Natural killer cell treated with Interleukin-12 subunit alpha and Interleukin-12 subunit beta and Interleukin-15 and Interleukin-18, amount 100 ng/mL, for 72 hours (primary cell): ENCODE measurements at regions not wholly inside any gene's neighbourhood (a gene's known extent, or its start where the extent isn't known, plus 50 kb on each side); places are given as distances from the start of the nearest gene placed in this dataset.

Experiments
- ATAC-seq, 2 donors: fragments of 150-1000 bp; cut with Tn5 transposase in 1 of 2; sonication (Bioruptor Pico), chemical (Tn5 transposase) in 1 of 2; 2 replicates each; pipeline ENCODE4 v1.10.0; 2021
- DNase-seq: peaks from one replicate; pipeline ENCODE4 v3.0.0; 2022; ENCODE audit warnings: low spot score
- H3K27ac Mint-ChIP-seq, 2 donors: 1 replicate in 1 of 2; 2 replicates in 1 of 2; pipeline ENCODE4 v1.8.0; 2022; ENCODE audit warnings: mixed read lengths in 2 of 2, mild to moderate bottlenecking in 1 of 2, moderate library complexity in 1 of 2
- H3K27me3 Mint-ChIP-seq, 2 donors: 1 replicate in 1 of 2; 2 replicates in 1 of 2; pipeline ENCODE4 v1.8.0; 2022; ENCODE audit warnings: mixed read lengths in 2 of 2
- H3K36me3 Mint-ChIP-seq: one replicate; pipeline ENCODE4 v1.8.0; 2022; ENCODE audit warnings: mixed read lengths
- H3K4me1 Mint-ChIP-seq, 2 donors: 1 replicate in 1 of 2; 2 replicates in 1 of 2; pipeline ENCODE4 v1.8.0; 2022; ENCODE audit warnings: low read depth in 2 of 2, mixed read lengths in 2 of 2, mild to moderate bottlenecking in 1 of 2
- H3K4me3 Mint-ChIP-seq: one replicate; pipeline ENCODE4 v1.8.0; 2022; ENCODE audit warnings: mixed read lengths
- H3K9me3 Mint-ChIP-seq: 2 replicates; pipeline ENCODE4 v1.8.0; 2022; ENCODE audit warnings: mixed read lengths

DNA sequence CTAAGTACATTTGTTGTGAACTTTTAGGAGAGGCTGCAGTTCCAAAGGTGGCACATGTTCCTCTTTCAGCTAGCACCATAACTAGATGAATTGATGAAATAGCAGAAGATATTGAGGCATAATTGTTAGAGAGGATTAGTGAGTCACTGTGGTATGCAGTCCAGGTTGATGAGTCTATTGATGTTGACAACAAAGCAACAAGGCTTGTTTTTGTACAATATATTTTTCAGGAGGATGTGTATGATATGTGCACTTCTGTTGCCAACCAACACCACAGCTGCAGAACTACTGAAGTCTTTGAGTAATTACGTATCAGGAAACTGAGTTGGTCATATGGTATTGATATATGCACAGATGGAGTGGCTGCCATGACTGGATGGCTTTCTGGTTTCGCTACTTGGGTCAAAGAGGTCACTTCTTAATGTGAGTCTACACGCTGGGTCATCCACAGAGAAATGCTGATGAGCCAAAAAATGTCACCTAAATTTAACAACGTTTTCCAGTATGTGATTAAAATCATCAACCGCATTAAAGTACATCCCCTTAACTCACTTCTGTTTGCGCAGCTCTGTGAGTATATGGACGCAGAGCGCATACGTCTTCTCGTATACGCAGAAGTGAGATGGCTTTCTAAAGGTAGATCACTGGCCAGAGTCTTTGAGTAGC, 261.3 kb upstream of the ANO5 start:
- Mint-ChIP-seq H3K27me3 (no peaks in the 10 kb centered on the region), H3K4me1 (no peaks in the 10 kb centered on the region), H3K36me3 (no peaks in the 10 kb centered on the region), H3K27ac (no peak overlapping the region), H3K9me3 (peaks cover under 1% of the 10 kb centered on the region), H3K4me3 (no peak overlapping the region)
- ATAC-seq (no peak), DNase-seq (no peak)

DNA sequence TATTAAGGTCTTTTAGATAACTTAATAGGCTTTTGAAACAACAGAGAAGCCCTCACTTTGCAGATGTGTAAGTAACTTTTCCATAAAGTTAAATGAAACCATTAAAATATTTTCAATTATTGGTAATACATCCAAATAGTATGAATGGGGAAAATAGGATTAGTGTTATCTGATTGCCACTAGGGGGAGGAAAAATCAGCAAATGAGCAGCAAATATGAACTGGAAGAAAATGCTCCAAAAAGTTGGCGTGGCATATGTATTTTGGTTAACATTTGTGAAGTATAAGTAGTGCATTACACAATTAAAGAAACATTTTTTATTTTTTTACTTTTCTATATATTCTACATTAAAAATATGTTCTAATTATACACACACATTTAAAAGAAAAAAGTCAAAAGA, 259.8 kb upstream of the ANO5 start:
- Mint-ChIP-seq H3K27ac (no peak overlapping the region), H3K27me3 (no peaks in the 10 kb centered on the region), H3K9me3 (peaks cover 6% of the 10 kb centered on the region), H3K36me3 (no peaks in the 10 kb centered on the region), H3K4me1 (no peaks in the 10 kb centered on the region), H3K4me3 (no peak overlapping the region)
- no peak for DNase-seq
- ATAC-seq, result no peak

DNA sequence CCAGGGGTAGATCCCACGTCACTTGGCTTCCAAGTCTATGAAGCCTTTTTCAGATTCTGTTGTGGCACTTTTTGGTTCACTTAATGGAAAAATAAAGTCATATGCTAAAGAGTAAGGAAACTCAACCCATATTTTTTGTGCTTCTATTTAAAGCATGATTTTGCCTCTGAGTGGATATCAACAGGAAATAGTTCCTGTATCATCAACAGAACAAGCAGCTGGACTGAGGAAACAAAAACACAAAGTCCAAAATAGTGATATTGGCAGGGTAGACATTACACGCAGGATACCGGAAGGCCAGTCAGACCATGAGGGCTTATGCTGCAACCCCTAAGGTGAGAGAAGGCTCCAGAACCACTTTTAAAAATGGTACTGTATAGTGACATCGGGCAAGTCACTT, 248.3 kb upstream of the ANO5 start:
- Mint-ChIP-seq H3K4me1 (no peaks in the 10 kb centered on the region), H3K4me3 (no peak overlapping the region), H3K27me3 (no peaks in the 10 kb centered on the region), H3K27ac (no peak overlapping the region), H3K36me3 (no peaks in the 10 kb centered on the region), H3K9me3 (peaks cover 17% of the 10 kb centered on the region)
- DNase-seq (no peak), ATAC-seq (no peak)

DNA sequence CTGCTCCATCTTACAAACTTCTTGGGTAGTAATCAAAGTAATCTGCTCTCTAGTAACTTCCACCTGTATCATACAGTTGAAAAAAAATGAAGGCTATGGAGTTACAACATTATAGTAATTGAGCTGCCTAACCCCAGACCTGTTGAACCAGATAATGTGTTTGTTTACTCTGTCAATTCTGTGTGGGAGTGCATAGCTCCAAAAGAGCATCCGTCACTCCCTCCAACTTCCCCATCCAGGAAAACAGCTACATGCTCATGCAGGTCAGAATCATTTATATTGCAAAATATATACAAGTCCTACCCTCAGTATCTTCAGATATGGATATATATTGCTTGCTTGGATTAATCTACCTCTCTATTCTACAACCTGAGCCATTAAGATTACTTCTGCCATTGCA, 244.0 kb upstream of the ANO5 start:
- Mint-ChIP-seq H3K4me3 (no peak overlapping the region), H3K4me1 (no peaks in the 10 kb centered on the region), H3K27ac (no peak overlapping the region), H3K27me3 (no peaks in the 10 kb centered on the region), H3K36me3 (no peaks in the 10 kb centered on the region), H3K9me3 (peaks cover 4% of the 10 kb centered on the region)
- ATAC-seq, result no peak
- no peak for DNase-seq

DNA sequence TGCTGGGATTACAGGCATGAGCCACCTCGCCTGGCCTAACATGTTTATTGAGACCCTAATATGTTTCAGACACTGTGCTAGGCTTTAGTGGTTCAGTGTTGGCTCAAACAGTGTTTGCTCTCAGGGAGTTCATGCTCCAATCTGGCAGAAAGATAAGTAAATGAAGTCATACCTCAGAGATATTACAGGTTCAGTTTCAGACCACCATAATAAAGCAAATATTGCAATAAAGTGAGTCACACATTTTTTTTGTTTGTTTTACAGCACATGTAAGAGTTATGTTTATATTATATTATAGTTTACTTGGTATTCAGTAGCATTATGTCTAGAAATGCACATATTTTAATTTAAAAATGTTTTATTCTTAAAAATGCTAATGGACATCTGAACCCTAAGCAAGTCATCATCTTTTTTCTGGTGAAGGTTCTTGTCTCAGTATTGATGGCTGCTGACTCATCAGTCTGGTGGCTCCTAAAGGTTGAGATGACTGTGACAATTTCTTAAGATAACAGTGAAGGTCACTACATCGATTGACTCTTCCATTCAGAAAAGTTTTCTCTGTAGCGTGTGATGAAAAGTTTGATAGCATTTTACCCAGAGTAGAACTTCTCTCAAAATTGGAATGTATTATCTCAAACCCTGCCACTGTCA, 243.0 kb upstream of the ANO5 start:
- Mint-ChIP-seq H3K27me3 (no peaks in the 10 kb centered on the region), H3K4me3 (no peak overlapping the region), H3K9me3 (peaks cover 11% of the 10 kb centered on the region), H3K4me1 (no peaks in the 10 kb centered on the region), H3K36me3 (no peaks in the 10 kb centered on the region), H3K27ac (no peak overlapping the region)
- ATAC-seq, result no peak
- DNase-seq, result no peak

DNA sequence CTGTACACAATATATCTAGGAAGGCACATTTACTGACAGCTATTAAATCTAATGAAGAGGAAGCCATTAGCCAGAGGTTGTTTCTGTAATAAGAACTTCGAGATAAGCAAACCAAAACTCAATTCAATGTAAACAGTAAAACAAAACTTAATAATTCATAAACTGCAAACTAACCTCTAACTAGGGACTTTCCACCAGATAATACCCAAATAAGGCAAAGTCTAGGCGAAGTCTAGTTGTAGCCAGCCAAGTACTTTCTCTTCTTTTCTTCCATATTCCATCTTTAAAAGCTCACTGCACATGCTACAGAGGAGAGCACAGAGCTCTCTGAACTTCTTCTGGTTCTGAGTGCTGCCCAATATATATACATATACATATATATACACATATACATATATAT, 229.9 kb upstream of the ANO5 start:
- Mint-ChIP-seq H3K4me1 (no peaks in the 10 kb centered on the region), H3K36me3 (no peaks in the 10 kb centered on the region), H3K27me3 (no peaks in the 10 kb centered on the region), H3K27ac (no peak overlapping the region), H3K4me3 (no peak overlapping the region), H3K9me3 (peaks cover 15% of the 10 kb centered on the region)
- DNase-seq (no peak), ATAC-seq (no peak)

DNA sequence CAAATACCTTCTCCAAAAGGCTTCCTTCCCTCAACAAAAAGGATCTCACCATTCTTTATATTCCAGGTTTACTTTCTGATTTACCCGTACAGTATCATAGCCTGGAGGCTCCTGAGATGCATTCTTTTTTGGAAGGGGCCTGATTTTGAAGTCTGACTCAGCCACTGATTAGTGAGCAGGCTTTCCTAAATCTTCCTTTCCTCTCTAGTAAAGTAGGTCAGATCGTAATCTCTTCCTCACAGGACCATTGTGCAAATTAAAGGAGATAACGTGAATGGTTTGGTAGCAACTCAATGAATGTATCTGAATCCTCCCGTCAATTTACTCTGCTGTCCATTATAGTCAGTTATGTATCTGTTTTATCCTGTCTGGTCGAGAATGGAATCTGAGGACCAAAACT, 227.7 kb upstream of the ANO5 start:
- ATAC-seq (no peak), DNase-seq (no peak)
- Mint-ChIP-seq H3K4me1 (no peaks in the 10 kb centered on the region), H3K36me3 (no peaks in the 10 kb centered on the region), H3K27me3 (no peaks in the 10 kb centered on the region), H3K9me3 (peaks cover 9% of the 10 kb centered on the region), H3K4me3 (no peak overlapping the region), H3K27ac (no peak overlapping the region)

DNA sequence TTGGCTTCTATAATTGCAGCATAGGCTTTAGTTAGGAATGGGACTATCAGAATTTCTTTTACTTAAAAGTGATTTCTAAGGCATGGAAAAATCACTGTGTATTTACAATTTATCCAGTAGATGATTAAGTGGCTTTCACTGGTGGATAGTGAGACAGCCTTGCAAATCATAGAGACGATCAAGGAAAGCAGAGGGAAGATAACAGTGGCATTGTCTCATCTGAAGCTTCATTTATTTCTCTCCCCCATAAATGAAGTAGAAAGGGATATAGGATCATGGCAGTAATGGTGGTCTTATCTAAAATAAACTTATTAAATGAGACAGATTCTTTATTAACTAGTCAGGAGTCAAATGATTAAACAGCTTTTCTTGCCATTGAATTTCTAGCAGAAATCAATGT, 224.2 kb upstream of the ANO5 start:
- Mint-ChIP-seq H3K27ac (no peak overlapping the region), H3K36me3 (no peaks in the 10 kb centered on the region), H3K4me1 (no peaks in the 10 kb centered on the region)

DNA sequence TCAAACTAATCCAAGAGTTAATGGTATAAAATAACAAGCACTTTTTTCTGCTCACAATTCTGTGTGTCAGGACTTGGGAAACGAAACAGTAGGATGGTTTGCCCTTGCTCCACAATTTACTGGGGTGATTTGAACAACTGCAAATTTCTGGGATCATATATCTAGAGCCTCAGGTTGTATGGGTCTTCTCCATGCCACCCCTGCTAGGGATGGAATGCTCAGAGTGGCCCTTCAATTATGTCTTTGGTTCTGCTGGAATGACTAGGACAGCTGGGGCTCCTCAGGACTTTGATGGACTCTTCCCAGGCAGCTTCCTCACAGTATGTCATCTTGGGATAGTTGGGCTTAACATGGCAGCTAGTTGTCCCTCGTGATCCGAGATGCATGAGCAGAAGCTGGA, 223.0 kb upstream of the ANO5 start:
- H3K9me3 Mint-ChIP-seq, result peaks cover 18% of the 10 kb centered on the region
- no peak overlapping the region for H3K27ac Mint-ChIP-seq
- no peaks in the 10 kb centered on the region for H3K36me3 Mint-ChIP-seq
- ATAC-seq (no peak), DNase-seq (no peak)
- no peaks in the 10 kb centered on the region for H3K27me3 Mint-ChIP-seq
- no peak overlapping the region for H3K4me3 Mint-ChIP-seq
- H3K4me1 Mint-ChIP-seq, result no peaks in the 10 kb centered on the region

More for the DNA sequence above, 224.2 kb upstream of the ANO5 start:
- DNase-seq (no peak), ATAC-seq (no peak)
- H3K9me3 Mint-ChIP-seq, result peaks cover 15% of the 10 kb centered on the region
- H3K27me3 Mint-ChIP-seq, result no peaks in the 10 kb centered on the region
- no peak overlapping the region for H3K4me3 Mint-ChIP-seq

DNA sequence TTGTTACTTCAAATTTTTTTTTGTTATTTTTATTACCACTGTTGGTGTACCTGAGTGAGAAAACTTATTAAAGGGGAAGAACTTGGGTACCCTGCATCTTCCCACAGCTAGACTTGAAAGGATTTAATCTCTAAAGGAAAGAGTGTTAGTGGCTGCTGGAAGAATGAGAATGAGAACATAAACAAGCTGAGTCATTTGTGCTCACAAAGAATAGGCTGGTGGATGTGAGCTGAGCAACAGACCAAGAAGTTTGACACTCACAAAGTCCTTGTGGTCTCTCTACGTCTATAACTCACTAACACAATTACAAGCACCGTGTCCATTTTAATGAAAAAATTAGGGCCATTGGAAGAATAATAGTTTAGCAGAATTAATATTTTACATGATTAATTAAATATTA, 217.6 kb upstream of the ANO5 start:
- Mint-ChIP-seq H3K27me3 (no peaks in the 10 kb centered on the region), H3K27ac (no peak overlapping the region), H3K4me1 (no peaks in the 10 kb centered on the region), H3K36me3 (no peaks in the 10 kb centered on the region), H3K9me3 (peaks cover 15% of the 10 kb centered on the region), H3K4me3 (no peak overlapping the region)
- no peak for DNase-seq
- ATAC-seq, result no peak

DNA sequence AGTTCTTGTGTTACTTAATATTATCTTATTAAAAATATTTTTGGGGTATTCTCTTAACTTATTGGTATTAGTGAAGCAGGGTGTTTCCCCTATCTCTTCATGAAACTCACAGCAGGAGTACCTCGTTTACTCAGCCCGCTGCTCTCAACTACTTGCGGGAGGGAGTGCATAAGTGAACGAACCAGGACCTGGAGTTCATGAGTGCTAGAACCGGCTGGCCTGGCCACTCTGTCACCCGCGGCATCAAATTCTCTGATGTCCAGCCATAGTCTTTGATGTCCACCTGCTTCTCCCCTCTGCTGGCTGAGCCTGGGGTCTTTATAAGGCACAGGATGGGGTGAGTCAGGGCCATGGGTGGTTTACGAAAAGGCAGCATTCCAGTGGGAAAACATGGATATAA, 216.7 kb upstream of the ANO5 start:
- H3K4me3 Mint-ChIP-seq, result no peak overlapping the region
- H3K9me3 Mint-ChIP-seq, result peaks cover 12% of the 10 kb centered on the region
- H3K27ac Mint-ChIP-seq, result no peak overlapping the region
- H3K36me3 Mint-ChIP-seq, result no peaks in the 10 kb centered on the region
- H3K4me1 Mint-ChIP-seq, result no peaks in the 10 kb centered on the region
- ATAC-seq (no peak), DNase-seq (no peak)
- no peaks in the 10 kb centered on the region for H3K27me3 Mint-ChIP-seq

DNA sequence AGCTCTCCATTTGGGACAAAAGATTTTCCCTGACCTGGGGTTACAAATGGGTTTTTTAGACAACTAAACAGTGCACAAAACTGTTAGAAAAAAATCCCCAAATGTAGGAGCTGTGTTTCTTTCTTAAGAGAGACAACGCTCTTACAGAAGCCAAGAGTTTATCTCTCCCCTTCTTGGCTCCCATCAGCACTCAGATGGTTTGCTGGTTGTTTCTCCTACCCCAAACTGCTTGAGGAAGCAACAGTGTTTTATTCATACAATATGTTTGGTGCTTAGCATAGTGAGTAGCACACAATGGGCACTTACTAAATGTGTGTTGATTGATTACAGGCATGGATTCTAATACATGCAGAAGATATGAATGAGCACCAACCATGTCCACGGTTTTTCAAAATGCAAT, 209.5 kb upstream of the ANO5 start:
- Mint-ChIP-seq H3K36me3 (no peaks in the 10 kb centered on the region), H3K4me1 (no peaks in the 10 kb centered on the region), H3K27me3 (no peaks in the 10 kb centered on the region), H3K27ac (no peak overlapping the region), H3K9me3 (peaks cover 6% of the 10 kb centered on the region), H3K4me3 (no peak overlapping the region)
- ATAC-seq (no peak), DNase-seq (no peak)

DNA sequence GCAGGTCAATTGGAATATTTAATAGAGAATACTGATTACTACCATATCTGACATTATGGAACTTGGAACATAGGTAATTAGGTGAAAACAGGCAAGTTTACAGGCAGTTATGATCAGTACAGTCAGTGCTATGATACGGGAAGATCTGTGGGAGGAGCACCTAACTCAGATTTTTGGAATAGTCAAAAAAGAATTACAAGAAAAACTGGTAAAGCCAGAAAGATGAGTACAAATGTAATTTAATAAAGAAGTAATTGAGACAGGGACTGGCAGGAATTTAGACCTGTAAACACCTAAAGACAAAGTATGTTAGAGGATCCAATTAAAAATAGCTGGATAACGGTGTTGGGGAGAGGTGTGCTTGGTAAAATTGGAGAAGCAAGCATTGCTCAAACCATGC, 206.5 kb upstream of the ANO5 start:
- DNase-seq, result no peak
- Mint-ChIP-seq H3K36me3 (no peaks in the 10 kb centered on the region), H3K9me3 (peaks cover 9% of the 10 kb centered on the region), H3K27ac (no peak overlapping the region), H3K4me1 (no peaks in the 10 kb centered on the region), H3K4me3 (no peak overlapping the region), H3K27me3 (no peaks in the 10 kb centered on the region)
- ATAC-seq, result no peak

DNA sequence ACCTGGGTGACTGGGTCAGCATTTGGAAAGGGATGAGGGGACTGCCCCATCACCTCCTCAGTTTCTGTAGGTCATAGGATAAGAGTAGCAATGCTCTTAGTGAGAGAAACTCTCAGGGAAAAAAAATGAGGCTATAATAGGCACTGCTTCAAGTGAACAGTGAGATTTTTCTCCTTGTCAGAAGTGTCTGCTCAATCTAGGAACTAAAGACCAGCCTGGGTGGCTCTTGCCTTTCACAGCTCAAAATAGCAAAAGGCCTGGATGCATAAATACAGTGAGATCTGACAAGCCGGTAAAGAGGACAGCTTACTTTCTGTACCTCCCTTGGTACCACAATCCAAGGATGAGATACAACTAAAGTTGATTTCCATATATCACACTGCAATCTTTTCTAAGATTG, 205.6 kb upstream of the ANO5 start:
- Mint-ChIP-seq H3K4me1 (no peaks in the 10 kb centered on the region), H3K9me3 (peaks cover 9% of the 10 kb centered on the region), H3K27ac (no peak overlapping the region), H3K27me3 (no peaks in the 10 kb centered on the region), H3K36me3 (no peaks in the 10 kb centered on the region), H3K4me3 (no peak overlapping the region)
- DNase-seq, result no peak
- ATAC-seq, result no peak

DNA sequence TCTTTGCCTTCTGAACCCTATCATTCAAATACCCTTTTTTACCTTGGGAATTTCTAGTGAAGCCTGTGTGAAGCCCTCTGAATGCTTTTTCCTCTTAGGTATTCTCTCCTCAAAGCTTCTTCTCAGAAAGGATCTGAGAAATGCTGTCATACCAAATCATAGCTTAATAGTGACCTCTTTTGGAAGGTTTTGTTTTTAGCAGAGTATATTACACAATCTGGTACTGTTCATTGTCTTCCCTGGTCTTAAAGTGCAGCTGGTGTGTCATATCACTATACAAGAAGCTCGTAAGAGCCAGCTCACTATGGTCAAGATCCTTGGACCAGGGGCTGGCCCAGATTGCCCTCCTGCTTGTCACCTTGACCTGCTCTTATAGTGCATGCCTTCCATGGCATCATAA, 204.4 kb upstream of the ANO5 start:
- no peaks in the 10 kb centered on the region for H3K27me3 Mint-ChIP-seq
- H3K27ac Mint-ChIP-seq, result no peak overlapping the region
- no peak overlapping the region for H3K4me3 Mint-ChIP-seq
- ATAC-seq (no peak), DNase-seq (no peak)
- peaks cover 9% of the 10 kb centered on the region for H3K9me3 Mint-ChIP-seq
- no peaks in the 10 kb centered on the region for H3K4me1 Mint-ChIP-seq
- no peaks in the 10 kb centered on the region for H3K36me3 Mint-ChIP-seq
